Fibroblast of lung (primary cell): ENCODE measurements at regions not wholly inside any gene's neighbourhood (a gene's known extent, or its start where the extent isn't known, plus 50 kb on each side); places are given as distances from the start of the nearest gene placed in this dataset.

Experiments used
- DNase-seq, 2 donors: peaks; one replicate each; pipeline versions ENCODE4 v3.0.0 to v3.0.0-alpha.2; 2010; ENCODE audit warnings: low read depth in 2 of 2
- H2AFZ ChIP-seq: 2 replicates; pipeline ENCODE4 v1.5.1; 2012; ENCODE audit warnings: low read length, control low read depth, inconsistent platforms
- H3K27ac ChIP-seq: 2 replicates; pipeline ENCODE4 v1.5.1; 2011; ENCODE audit warnings: low read length, control low read depth; ENCODE audit not compliant: insufficient read depth
- H3K27me3 ChIP-seq: 2 replicates; pipeline ENCODE4 v1.5.1; 2011; ENCODE audit warnings: mild to moderate bottlenecking, low read length; ENCODE audit not compliant: control insufficient read depth, insufficient read depth
- H3K36me3 ChIP-seq: 2 replicates; pipeline ENCODE4 v1.5.1; 2011; ENCODE audit warnings: low read length; ENCODE audit not compliant: control insufficient read depth, insufficient read depth
- H3K4me1 ChIP-seq: 2 replicates; pipeline ENCODE4 v1.5.1; 2011; ENCODE audit warnings: low read length; ENCODE audit not compliant: control insufficient read depth, insufficient read depth; ENCODE audit errors: extremely low read depth
- H3K4me2 ChIP-seq: 2 replicates; pipeline ENCODE4 v1.5.1; 2011; ENCODE audit warnings: low read length, control low read depth; ENCODE audit not compliant: insufficient read depth; ENCODE audit errors: extremely low read depth
- H3K4me3 ChIP-seq, 4 experiments: fragments of 200-600 bp in 1 of 4; sonication (generic) in 1 of 4; replicated peaks in 1 of 4; 2 replicates each; pipeline ENCODE4 v1.5.1; 2011 to 2016; ENCODE audit warnings: low read length in 4 of 4, low read depth in 3 of 4, mild to moderate bottlenecking in 3 of 4, control low read depth in 2 of 4, inconsistent platforms in 1 of 4, mixed read lengths in 1 of 4; ENCODE audit not compliant: insufficient read depth in 1 of 4; ENCODE audit errors: control extremely low read depth in 1 of 4
- H3K79me2 ChIP-seq: 2 replicates; pipeline ENCODE4 v1.5.1; 2012; ENCODE audit warnings: mild to moderate bottlenecking, low read length, inconsistent platforms; ENCODE audit not compliant: control insufficient read depth, insufficient read depth
- H3K9ac ChIP-seq: 2 replicates; pipeline ENCODE4 v1.5.1; 2011; ENCODE audit warnings: mild to moderate bottlenecking, low read length, control low read depth; ENCODE audit not compliant: insufficient read depth
- H3K9me3 ChIP-seq: 2 replicates; pipeline ENCODE4 v1.5.1; 2012; ENCODE audit warnings: low read depth, low read length; ENCODE audit not compliant: control insufficient read depth, insufficient read depth
- H4K20me1 ChIP-seq: 2 replicates; pipeline ENCODE4 v1.5.1; 2011; ENCODE audit warnings: low read length; ENCODE audit not compliant: control insufficient read depth, insufficient read depth; ENCODE audit errors: extremely low read depth
- EZH2 ChIP-seq: IDR thresholded peaks from 2 replicates; pipeline ENCODE4 v1.5.1; 2012; ENCODE audit warnings: low read length, control low read depth, mild to moderate bottlenecking; ENCODE audit errors: missing control alignments
- TF ChIP-seq, protein P1 (sequence below), 2 donors: IDR thresholded peaks in 1 of 2; conservative IDR thresholded peaks in 1 of 2; 1 replicate in 1 of 2; 2 replicates in 1 of 2; pipeline ENCODE4 v1.5.1; 2011 to 2012; ENCODE audit warnings: low read length in 2 of 2, control low read depth in 1 of 2, inconsistent platforms in 1 of 2, low read depth in 1 of 2, mild to moderate bottlenecking in 1 of 2

GRCh38 chr5:89371646-89372045, 488.7 kb upstream of the MEF2C start:
- Histone ChIP-seq H3K36me3 (no peaks in the 10 kb centered on the region), H3K9me3 (no peaks in the 10 kb centered on the region), H3K4me3 (no peak overlapping the region), H3K27me3 (no peaks in the 10 kb centered on the region), H3K79me2 (no peaks in the 10 kb centered on the region), H4K20me1 (no peaks in the 10 kb centered on the region), H3K4me2 (no peak overlapping the region), H3K9ac (no peak overlapping the region), H3K4me1 (no peaks in the 10 kb centered on the region), H3K27ac (no peak overlapping the region), H2AFZ (no peak overlapping the region)
- no peak for DNase-seq
- TF ChIP-seq, protein P1, sequence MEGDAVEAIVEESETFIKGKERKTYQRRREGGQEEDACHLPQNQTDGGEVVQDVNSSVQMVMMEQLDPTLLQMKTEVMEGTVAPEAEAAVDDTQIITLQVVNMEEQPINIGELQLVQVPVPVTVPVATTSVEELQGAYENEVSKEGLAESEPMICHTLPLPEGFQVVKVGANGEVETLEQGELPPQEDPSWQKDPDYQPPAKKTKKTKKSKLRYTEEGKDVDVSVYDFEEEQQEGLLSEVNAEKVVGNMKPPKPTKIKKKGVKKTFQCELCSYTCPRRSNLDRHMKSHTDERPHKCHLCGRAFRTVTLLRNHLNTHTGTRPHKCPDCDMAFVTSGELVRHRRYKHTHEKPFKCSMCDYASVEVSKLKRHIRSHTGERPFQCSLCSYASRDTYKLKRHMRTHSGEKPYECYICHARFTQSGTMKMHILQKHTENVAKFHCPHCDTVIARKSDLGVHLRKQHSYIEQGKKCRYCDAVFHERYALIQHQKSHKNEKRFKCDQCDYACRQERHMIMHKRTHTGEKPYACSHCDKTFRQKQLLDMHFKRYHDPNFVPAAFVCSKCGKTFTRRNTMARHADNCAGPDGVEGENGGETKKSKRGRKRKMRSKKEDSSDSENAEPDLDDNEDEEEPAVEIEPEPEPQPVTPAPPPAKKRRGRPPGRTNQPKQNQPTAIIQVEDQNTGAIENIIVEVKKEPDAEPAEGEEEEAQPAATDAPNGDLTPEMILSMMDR (conservative IDR thresholded peaks at IDR 0.05 in 1 of 2, IDR thresholded peaks at IDR 0.05 in 1 of 2; ENCODE audit: low read depth in 1 of 2, low read length in 2 of 2), result no peak
- no peak for TF ChIP-seq EZH2

DNA sequence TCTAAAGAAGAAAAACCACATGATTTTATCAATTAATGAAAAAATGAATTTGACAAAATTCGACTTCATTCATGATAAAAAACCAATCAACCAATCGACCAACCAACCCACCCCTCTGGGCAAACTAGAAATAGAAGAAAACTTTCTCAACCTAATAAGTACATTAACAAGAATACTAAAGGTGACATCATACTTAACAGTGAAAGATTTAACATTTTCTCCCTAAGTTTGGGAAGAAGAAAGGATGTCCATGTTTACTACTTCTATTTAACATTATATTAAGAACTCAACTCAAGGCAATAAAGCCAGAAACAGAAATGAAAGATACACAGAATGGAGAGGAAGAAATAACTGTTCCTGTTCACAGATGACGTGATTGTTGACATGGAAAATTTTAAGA, 476.1 kb upstream of the MEF2C start:
- no peaks in the 10 kb centered on the region for H3K36me3 ChIP-seq
- H3K4me3 ChIP-seq, result no peak overlapping the region
- no peak overlapping the region for H3K27ac ChIP-seq
- no peaks in the 10 kb centered on the region for H4K20me1 ChIP-seq
- H3K9me3 ChIP-seq, result no peaks in the 10 kb centered on the region
- H3K27me3 ChIP-seq, result no peaks in the 10 kb centered on the region
- TF ChIP-seq EZH2, result no peak
- TF ChIP-seq, protein P1 (conservative IDR thresholded peaks at IDR 0.05 in 1 of 2, IDR thresholded peaks at IDR 0.05 in 1 of 2; ENCODE audit: low read depth in 1 of 2, low read length in 2 of 2), result no peak
- H3K4me1 ChIP-seq, result no peaks in the 10 kb centered on the region
- no peak overlapping the region for H2AFZ ChIP-seq
- H3K4me2 ChIP-seq, result no peak overlapping the region
- DNase-seq, result no peak
- H3K9ac ChIP-seq, result no peak overlapping the region
- H3K79me2 ChIP-seq, result no peaks in the 10 kb centered on the region

- Histone ChIP-seq H2AFZ (no peak overlapping the region), H3K4me3 (no peak overlapping the region), H3K9me3 (no peaks in the 10 kb centered on the region), H3K27ac (no peak overlapping the region), H3K36me3 (no peaks in the 10 kb centered on the region), H3K27me3 (no peaks in the 10 kb centered on the region), H3K79me2 (no peaks in the 10 kb centered on the region), H3K4me2 (no peak overlapping the region), H4K20me1 (no peaks in the 10 kb centered on the region), H3K9ac (no peak overlapping the region), H3K4me1 (no peaks in the 10 kb centered on the region)
- TF ChIP-seq, protein P1 (conservative IDR thresholded peaks at IDR 0.05 in 1 of 2, IDR thresholded peaks at IDR 0.05 in 1 of 2; ENCODE audit: low read depth in 1 of 2, low read length in 2 of 2), result no peak
- TF ChIP-seq EZH2, result no peak
- DNase-seq, result no peak
Observed at GRCh38 chr5:89353837-89354551, 471.0 kb upstream of the MEF2C start.
